ENCODE measurements at regions not wholly inside any gene's neighbourhood (a gene's known extent, or its start where the extent isn't known, plus 50 kb on each side); places are given as distances from the start of the nearest gene placed in this dataset.

GRCh38 chr6:91213229-91213901, 626.5 kb upstream of the MAP3K7 start:
- Histone ChIP-seq H3K27ac (ENCODE audit: control insufficient read depth, insufficient read depth, low read length) (no peak overlapping the region), H3K27me3 (ENCODE audit: control insufficient read depth, extremely low read depth, insufficient read depth, low read length) (no peaks in the 10 kb centered on the region), H3K9me1 (ENCODE audit: control insufficient read depth, extremely low read depth, insufficient read depth, low read length) (no peaks in the 10 kb centered on the region), H3K4me2 (ENCODE audit: control insufficient read depth, extremely low read depth, insufficient read depth, low read depth, low read length) (no peak overlapping the region), H3K36me3 (ENCODE audit: control insufficient read depth in 2 of 2, extremely low read depth in 1 of 2, insufficient read depth in 2 of 2, low read length in 2 of 2) (no peaks in the 10 kb centered on the region), H3K9me3 (ENCODE audit: control insufficient read depth, low read depth, low read length) (no peaks in the 10 kb centered on the region), H4K20me1 (ENCODE audit: control insufficient read depth, extremely low read depth, insufficient read depth, low read length) (no peaks in the 10 kb centered on the region), H3K9ac (ENCODE audit: control insufficient read depth, extremely low read depth, insufficient read depth, low read length) (no peak overlapping the region), H2AFZ (ENCODE audit: control insufficient read depth, low read length) (no peak overlapping the region), H3K79me2 (ENCODE audit: control insufficient read depth, insufficient read depth, low read length) (no peaks in the 10 kb centered on the region), H3K4me1 (ENCODE audit: control insufficient read depth, extremely low read depth, insufficient read depth, low read length) (no peaks in the 10 kb centered on the region), H3K4me3 (ENCODE audit: control insufficient read depth in 2 of 3, extremely low read depth in 1 of 3, insufficient read depth in 2 of 3, low read depth in 1 of 3, low read length in 3 of 3) (no peak overlapping the region)
- DNase-seq (ENCODE audit: low read depth, low spot score) (no peak), FAIRE-seq (no peak)
- dilution Hi-C loops (cut with MboI; ENCODE audit: extremely low pct_ligation_motif_present, low sequenced_read_pairs) = no loop called here
- TF ChIP-seq, protein P1, sequence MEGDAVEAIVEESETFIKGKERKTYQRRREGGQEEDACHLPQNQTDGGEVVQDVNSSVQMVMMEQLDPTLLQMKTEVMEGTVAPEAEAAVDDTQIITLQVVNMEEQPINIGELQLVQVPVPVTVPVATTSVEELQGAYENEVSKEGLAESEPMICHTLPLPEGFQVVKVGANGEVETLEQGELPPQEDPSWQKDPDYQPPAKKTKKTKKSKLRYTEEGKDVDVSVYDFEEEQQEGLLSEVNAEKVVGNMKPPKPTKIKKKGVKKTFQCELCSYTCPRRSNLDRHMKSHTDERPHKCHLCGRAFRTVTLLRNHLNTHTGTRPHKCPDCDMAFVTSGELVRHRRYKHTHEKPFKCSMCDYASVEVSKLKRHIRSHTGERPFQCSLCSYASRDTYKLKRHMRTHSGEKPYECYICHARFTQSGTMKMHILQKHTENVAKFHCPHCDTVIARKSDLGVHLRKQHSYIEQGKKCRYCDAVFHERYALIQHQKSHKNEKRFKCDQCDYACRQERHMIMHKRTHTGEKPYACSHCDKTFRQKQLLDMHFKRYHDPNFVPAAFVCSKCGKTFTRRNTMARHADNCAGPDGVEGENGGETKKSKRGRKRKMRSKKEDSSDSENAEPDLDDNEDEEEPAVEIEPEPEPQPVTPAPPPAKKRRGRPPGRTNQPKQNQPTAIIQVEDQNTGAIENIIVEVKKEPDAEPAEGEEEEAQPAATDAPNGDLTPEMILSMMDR (optimal IDR thresholded peaks at IDR 0.05 in 1 of 3, IDR thresholded peaks at IDR 0.05 in 1 of 3, conservative IDR thresholded peaks at IDR 0.05 in 1 of 3; ENCODE audit: extremely low read depth in 1 of 3, insufficient read depth in 2 of 3, low read length in 3 of 3) = no peak
- no peak for TF ChIP-seq EZH2 (IDR thresholded peaks at IDR 0.05; ENCODE audit: low read length)

DNA sequence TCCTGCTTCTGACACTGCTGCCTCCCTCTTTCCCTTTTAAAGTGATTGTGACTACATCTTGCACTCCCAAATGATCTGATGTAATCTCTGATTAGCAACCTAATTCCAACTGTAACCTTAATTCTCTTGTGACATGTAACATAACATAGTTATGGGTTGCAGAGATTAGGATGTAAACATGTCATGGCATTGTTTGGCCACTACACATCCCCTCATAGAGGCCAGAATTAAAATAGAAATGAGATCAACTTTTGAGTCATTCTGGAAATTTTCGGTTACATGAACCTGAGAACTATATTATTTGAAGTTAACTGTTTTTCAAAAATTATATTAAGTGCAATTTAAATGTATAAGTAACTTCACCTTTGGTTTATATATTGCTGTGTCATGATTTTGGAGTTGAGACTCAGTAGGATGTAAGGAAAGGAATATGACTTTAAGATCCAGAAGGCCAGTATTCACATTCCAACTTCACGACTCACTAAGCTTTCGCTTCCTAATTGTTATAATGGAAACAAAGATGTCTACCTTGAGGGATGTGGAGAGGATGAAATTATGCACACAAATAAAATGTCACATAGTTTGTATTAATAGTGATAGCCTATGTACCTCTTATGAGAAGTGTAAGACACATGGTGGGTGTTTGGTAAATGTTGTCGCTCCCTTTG, 611.9 kb upstream of the MAP3K7 start:
- FAIRE-seq = no peak
- Histone ChIP-seq H2AFZ (ENCODE audit: control insufficient read depth, low read length) (no peak overlapping the region), H3K79me2 (ENCODE audit: control insufficient read depth, insufficient read depth, low read length) (no peaks in the 10 kb centered on the region), H3K9ac (ENCODE audit: control insufficient read depth, extremely low read depth, insufficient read depth, low read length) (no peak overlapping the region), H3K4me3 (ENCODE audit: control insufficient read depth in 2 of 3, extremely low read depth in 1 of 3, insufficient read depth in 2 of 3, low read depth in 1 of 3, low read length in 3 of 3) (no peak overlapping the region), H3K4me1 (ENCODE audit: control insufficient read depth, extremely low read depth, insufficient read depth, low read length) (no peaks in the 10 kb centered on the region), H4K20me1 (ENCODE audit: control insufficient read depth, extremely low read depth, insufficient read depth, low read length) (no peaks in the 10 kb centered on the region), H3K9me3 (ENCODE audit: control insufficient read depth, low read depth, low read length) (no peaks in the 10 kb centered on the region), H3K27ac (ENCODE audit: control insufficient read depth, insufficient read depth, low read length) (no peak overlapping the region), H3K36me3 (ENCODE audit: control insufficient read depth in 2 of 2, extremely low read depth in 1 of 2, insufficient read depth in 2 of 2, low read length in 2 of 2) (no peaks in the 10 kb centered on the region), H3K4me2 (ENCODE audit: control insufficient read depth, extremely low read depth, insufficient read depth, low read depth, low read length) (no peak overlapping the region), H3K27me3 (ENCODE audit: control insufficient read depth, extremely low read depth, insufficient read depth, low read length) (no peaks in the 10 kb centered on the region), H3K9me1 (ENCODE audit: control insufficient read depth, extremely low read depth, insufficient read depth, low read length) (no peaks in the 10 kb centered on the region)
- dilution Hi-C loops (cut with MboI; ENCODE audit: extremely low pct_ligation_motif_present, low sequenced_read_pairs) = no loop called here
- no peak for TF ChIP-seq EZH2 (IDR thresholded peaks at IDR 0.05; ENCODE audit: low read length)
- TF ChIP-seq, protein P1 (optimal IDR thresholded peaks at IDR 0.05 in 1 of 3, IDR thresholded peaks at IDR 0.05 in 1 of 3, conservative IDR thresholded peaks at IDR 0.05 in 1 of 3; ENCODE audit: extremely low read depth in 1 of 3, insufficient read depth in 2 of 3, low read length in 3 of 3) = no peak
- DNase-seq (ENCODE audit: low read depth, low spot score) = no peak

Data from keratinocyte (primary cell).